Stimulated activated CD8-positive, alpha-beta memory T cell treated with anti-CD3 and anti-CD28 coated beads, Interleukin-7, amount 100 ng/mL, for 1 hour (primary cell): ENCODE measurements at regions not wholly inside any gene's neighbourhood (a gene's known extent, or its start where the extent isn't known, plus 50 kb on each side); places are given as distances from the start of the nearest gene placed in this dataset.
"Not testable (repeated sequence)": the region's sequence is repeated elsewhere in the genome, so short reads cannot be mapped to it uniquely, and the experiment has no call there.

Experiments used
- DNase-seq, 2 donors: peaks; one replicate each; pipeline ENCODE4 v3.0.0-alpha.2; 2020; ENCODE audit warnings: low read depth in 2 of 2

GRCh38 chr14:97788846-97789526 lies 991.8 kb downstream of the VRK1 start:
- no peak for DNase-seq

- no peak for DNase-seq
Observed at GRCh38 chr14:97791072-97791471, 993.9 kb downstream of the VRK1 start.

GRCh38 chr14:97791906-97792305 lies 994.7 kb downstream of the VRK1 start:
- DNase-seq, result no peak

GRCh38 chr14:97796511-97796910 lies 999.3 kb downstream of the VRK1 start:
- no peak for DNase-seq

- no peak for DNase-seq
Observed at GRCh38 chr14:97798176-97798575, 1001.0 kb downstream of the VRK1 start.

GRCh38 chr14:97802430-97803373 lies 1005.5 kb downstream of the VRK1 start:
- no peak for DNase-seq

- DNase-seq, result no peak
Observed at GRCh38 chr14:97804056-97804455, 1006.9 kb downstream of the VRK1 start.

GRCh38 chr14:97806891-97807290 lies 1009.7 kb downstream of the VRK1 start:
- DNase-seq, result no peak

- DNase-seq, result not testable (repeated sequence)
Observed at GRCh38 chr14:97808541-97808940, 1011.4 kb downstream of the VRK1 start.

GRCh38 chr14:97813556-97813955 lies 1016.4 kb downstream of the VRK1 start:
- no peak for DNase-seq

- DNase-seq, result no peak
Observed at GRCh38 chr14:97820781-97821180, 1023.6 kb downstream of the VRK1 start.

- no peak for DNase-seq
Observed at GRCh38 chr14:97824218-97824617, 1027.0 kb downstream of the VRK1 start.

- no peak for DNase-seq
Observed at GRCh38 chr14:97827746-97828145, 1030.6 kb downstream of the VRK1 start.

GRCh38 chr14:97832776-97833175 lies 1035.6 kb downstream of the VRK1 start:
- no peak for DNase-seq

GRCh38 chr14:97838986-97839385 lies 1041.8 kb downstream of the VRK1 start:
- no peak for DNase-seq

- DNase-seq, result no peak
Observed at GRCh38 chr14:97840159-97840558, 1043.0 kb downstream of the VRK1 start.

GRCh38 chr14:97841762-97842161 lies 1044.6 kb downstream of the VRK1 start:
- no peak for DNase-seq

GRCh38 chr14:97843066-97843465 lies 1045.9 kb downstream of the VRK1 start:
- no peak for DNase-seq

- DNase-seq, result no peak
Observed at GRCh38 chr14:97844042-97844441, 1046.9 kb downstream of the VRK1 start.

GRCh38 chr14:97846156-97846555 lies 1049.0 kb downstream of the VRK1 start:
- DNase-seq, result no peak

GRCh38 chr14:97848317-97848980 lies 1051.3 kb downstream of the VRK1 start:
- no peak for DNase-seq

- DNase-seq, result no peak
Observed at GRCh38 chr14:97850466-97850865, 1053.3 kb downstream of the VRK1 start.
